HL-60/S4 (cell line): ENCODE measurements at regions not wholly inside any gene's neighbourhood (a gene's known extent, or its start where the extent isn't known, plus 50 kb on each side); places are given as distances from the start of the nearest gene placed in this dataset.
"Not testable (repeated sequence)": the region's sequence is repeated elsewhere in the genome, so short reads cannot be mapped to it uniquely, and the experiment has no call there.

Experiments
- in situ Hi-C: fragments of 300-500 bp; cut with MboI; formaldehyde crosslinking; loops from 2 replicates; pipeline ENCODE4 v1.14.3; 2022; ENCODE audit warnings: low sequenced_read_pairs

GRCh38 chr1:90357995-90358394 lies 359.1 kb downstream of the BARHL2 start:
- in situ Hi-C loops, result no loop called here

- in situ Hi-C loops, result no loop called here
Observed at GRCh38 chr1:90356991-90357390, 360.1 kb downstream of the BARHL2 start.

DNA sequence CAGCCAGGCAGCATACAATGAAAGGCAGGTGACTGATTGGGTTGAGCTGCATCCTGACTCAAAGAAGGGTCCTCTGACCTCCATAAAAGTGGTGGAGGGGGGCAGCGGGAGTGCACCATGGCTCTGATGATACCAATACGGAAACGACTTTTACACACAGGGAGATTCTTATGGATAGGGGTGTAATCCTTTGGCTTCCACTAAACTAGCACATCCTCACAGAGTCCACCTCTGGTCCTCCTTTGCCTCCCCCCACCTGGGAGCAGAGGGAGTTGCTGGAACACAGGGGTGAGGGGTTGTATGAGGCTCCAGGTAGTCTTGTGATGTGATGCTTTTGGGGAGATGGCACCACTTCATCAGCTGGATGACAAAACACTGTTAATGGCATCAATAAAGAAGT lies 361.0 kb downstream of the BARHL2 start:
- in situ Hi-C loops, result no loop called here

DNA sequence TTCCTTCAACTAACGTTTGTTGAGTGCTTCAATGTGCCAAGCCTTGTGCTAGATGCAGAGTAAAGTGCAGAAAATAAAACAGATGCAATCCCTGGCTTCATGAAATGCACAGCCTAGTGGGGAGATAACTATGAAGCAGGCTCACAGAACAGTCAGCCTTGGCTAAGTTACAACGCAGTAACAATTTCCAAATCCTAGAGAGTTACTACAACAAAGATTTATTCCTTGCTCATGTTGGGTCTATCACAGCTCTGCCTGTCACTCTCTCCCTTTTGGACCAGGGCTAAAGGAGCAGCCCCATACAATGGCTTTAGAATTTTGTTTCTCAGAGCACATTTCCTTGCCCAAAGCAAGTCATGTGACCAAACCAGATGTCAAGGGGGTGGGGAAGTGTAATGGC lies 359.8 kb downstream of the ZNF326 start:
- in situ Hi-C loops, result no loop called here

DNA sequence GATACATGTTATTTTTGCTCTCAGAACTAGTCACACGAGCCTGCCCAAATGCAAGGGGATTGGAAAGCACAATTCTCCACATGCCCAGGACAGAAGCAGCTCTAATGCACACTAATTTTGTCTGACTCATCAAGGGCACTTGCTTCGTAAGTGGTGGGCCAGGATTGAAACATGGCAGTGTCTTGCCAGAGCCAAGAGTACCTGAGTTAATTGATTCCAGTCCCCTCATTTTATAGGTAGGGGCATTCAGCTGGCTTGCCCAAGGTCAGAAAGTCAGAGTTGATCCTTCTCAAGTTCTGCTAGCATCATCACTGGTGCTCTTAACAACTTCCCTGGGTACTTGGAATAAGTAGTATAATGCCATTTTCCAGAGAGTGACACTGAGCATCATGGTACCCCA lies 356.1 kb downstream of the ZNF326 start:
- in situ Hi-C loops, result no loop called here

- in situ Hi-C loops, result no loop called here
Observed at GRCh38 chr1:90349510-90349909, 354.6 kb downstream of the ZNF326 start.

DNA sequence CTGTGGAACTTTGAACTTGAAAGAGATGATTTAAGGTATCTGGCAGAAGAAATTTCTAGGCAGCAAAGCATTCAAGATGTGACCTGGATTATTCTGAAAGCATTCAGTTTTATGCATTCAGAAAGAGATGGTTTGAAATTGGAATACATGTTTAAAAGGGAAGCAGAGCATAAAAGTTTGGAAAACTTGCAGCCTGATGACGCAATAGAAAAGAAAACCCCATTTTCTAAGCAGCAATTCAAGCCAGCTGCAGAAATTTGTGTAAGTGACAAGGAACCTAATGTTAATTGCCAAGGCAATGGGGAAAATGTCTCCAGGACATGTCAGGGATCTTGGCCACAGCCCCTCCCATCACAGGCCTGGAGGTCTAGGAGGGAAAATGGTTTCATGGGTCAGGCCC lies 354.0 kb downstream of the ZNF326 start:
- in situ Hi-C loops, result no loop called here

GRCh38 chr1:90348459-90348858 lies 353.5 kb downstream of the ZNF326 start:
- in situ Hi-C loops, result not testable (repeated sequence)

GRCh38 chr1:90347366-90347765 lies 352.5 kb downstream of the ZNF326 start:
- in situ Hi-C loops, result no loop called here

GRCh38 chr1:90346757-90347156 lies 351.8 kb downstream of the ZNF326 start:
- in situ Hi-C loops, result no loop called here

DNA sequence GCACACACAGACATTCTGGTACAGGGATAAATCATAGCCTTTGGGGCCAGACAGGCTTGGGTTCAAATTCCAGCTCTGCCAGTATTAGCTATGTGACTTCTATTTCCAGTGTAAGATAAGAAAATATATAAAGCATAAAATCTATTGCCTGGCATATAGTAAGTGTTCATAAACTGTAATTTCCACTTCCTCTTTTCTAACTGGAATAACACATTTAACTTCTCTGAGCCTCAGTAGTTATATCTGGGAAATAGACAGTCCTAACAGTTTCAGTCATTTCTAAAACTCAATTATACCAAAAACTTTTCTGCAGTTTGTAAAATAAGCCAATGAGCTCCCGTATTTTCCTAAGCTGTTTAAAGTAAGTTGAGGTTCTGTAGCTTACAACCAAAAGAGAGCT lies 351.4 kb downstream of the ZNF326 start:
- in situ Hi-C loops, result no loop called here

DNA sequence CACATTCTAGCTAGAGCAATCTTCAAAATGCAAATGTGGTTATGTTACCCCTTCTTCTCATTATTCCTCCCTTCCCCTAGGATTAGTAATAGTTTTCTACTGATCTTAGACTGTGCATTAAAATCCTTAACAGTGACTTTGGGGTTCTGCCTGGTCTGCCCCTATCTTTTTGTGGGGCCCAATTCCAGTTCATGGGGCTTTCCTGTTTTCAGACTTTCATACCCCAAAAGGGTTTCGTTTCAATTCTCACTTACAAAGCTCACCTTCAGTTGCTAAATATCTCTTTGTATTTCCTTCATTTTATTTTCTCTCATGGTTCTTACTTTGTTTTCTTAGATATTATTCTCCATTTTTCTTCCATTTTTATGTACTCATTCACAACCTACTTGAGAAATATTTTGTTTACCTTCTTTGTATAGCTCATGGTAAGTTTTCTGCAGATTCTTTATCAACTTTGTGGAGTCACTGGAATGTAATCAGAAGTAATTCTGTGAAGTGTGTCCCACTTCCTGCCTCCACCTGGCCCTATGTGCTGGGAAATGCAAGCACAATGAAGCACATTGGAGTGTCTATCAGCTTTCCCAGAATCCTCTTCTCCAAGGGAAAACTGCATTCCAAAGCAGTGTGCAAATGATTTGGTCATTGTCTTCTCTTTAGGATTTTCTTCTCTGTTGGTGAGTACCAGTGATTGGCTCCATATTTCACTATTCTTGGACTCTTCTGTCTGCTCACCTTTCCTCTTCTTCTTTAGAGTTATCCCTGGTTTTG lies 350.2 kb downstream of the ZNF326 start:
- in situ Hi-C loops, result no loop called here

GRCh38 chr1:90341516-90341915 lies 346.6 kb downstream of the ZNF326 start:
- in situ Hi-C loops, result no loop called here

DNA sequence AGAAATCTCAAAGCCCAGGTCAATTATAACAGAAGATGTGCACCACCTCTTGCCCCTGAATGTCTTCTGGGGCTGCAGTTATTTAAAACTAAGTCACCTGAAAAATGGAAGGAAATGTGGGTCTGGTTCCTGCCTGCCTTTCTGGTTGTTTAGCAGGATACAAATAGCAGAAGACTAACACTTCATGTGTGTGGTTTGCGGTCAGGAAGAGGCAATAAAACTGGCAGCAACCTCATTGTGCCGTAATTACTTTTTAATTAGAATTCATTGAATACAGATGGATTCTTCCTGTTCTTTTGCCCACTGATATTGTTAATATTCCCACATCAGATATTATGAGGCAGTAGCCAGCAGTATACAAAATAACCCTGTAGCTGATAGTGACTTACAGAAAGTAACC lies 345.7 kb downstream of the ZNF326 start:
- in situ Hi-C loops, result no loop called here

DNA sequence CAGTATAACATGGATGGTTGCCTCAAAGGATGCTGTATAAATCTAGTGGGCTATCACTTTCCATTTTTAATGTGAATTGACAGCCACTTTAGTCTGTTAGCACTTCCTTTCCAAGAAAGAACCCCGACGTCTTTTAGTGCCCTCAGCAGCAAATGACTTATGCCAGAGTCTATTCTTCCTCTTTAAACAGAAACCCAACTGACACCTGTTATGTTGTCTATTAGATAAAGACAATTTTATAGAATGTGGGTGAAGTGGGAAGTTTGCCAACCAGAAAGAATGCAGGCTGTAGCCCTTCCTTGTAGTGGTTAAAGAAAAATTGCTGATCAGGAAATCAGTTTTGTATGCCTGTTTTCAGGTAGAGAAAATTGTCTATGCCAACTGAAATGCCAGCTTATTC lies 344.9 kb downstream of the ZNF326 start:
- in situ Hi-C loops, result no loop called here

DNA sequence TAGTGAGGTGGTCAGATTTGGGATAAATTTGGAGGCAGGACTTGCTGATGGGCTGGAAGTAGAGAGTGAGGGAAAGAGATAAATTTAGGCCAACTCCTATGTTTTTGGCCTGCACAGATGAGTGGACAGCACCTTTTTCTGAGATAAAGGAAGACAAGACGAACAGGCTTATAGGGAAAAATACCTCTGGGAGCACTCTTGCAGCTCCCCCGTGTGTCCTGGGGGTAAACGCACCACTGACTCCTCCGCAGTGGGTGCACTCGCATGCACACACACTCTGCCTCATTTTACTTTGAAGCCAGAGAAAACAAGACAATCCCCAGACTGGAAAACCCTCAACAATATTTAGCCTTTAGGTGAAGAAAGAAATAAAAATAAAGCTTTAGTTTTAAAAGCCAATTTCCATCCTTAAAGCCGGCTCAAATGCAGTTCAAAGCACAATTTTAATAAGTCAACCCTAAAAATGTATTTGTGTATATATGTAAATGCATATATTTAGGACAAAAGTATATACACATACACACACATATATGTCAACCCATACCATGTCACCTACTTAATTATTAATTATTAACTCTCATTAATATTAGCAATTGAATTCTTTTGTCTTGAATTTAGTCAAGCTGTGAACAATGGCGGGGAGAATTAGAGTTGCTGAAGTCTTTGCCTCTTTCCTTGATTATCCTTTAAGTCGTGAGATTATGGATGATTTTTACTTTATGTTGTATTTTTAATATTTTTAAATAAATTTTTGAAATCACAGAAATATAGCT lies 341.8 kb downstream of the ZNF326 start:
- in situ Hi-C loops, result no loop called here

GRCh38 chr1:90335558-90335957 lies 340.6 kb downstream of the ZNF326 start:
- in situ Hi-C loops, result no loop called here

DNA sequence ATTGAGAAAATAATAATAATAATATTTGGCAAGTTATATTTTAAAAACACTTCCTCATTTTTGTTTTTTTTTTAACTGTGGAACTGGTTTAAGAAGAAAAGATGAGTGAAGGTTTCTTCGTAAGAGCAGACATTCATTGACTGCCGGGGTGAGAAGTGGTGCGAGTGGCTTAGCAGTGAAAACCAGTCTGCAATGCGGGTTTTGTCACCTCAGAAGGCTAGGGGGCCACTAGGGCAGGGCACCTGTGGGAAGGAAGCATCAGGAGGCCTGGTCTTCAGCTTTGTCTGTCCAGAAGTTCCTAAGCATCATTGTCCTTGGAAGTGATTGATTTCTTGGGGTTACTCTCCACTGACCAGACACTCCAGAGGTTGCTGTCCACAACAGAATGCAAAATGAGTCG lies 339.2 kb downstream of the ZNF326 start:
- in situ Hi-C loops, result no loop called here

DNA sequence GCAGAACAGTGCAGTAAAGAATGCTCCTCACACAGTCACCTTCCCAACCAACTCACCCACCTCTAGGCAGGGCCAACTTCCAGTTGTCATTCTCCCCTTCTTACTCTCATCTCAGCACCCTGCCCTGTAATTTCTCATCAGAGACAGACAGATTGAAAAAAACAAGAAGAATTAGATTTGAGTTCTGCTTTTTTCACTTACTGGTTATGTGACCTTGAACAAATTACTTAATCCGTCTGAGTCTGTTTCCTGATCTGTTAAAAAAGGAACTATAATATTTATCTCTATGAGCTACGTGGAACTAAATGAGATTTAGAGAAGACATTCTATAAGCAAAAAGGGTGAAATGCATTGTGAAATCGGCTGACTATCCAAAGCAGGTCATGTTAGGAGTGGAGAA lies 330.3 kb downstream of the ZNF326 start:
- in situ Hi-C loops, result no loop called here

DNA sequence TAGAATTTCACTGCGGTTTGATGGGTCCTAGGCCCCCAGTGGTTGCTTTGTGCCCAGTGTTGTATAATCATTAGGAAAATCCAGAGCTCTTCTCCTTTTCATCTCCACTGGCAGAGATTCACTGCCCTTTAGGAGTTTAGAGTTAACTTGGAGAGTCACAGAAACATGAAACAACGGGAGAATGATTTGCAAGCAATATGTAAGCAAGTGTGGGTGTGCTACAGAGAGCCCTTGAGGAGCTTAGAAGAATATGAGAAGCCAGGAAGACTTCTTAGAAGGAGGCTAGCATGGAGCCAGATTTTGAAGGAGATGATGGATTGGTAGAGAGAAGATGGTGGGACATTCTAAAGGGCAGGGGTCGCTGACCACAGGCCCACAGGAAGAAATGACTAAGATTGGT lies 327.3 kb downstream of the ZNF326 start:
- in situ Hi-C loops, result no loop called here

DNA sequence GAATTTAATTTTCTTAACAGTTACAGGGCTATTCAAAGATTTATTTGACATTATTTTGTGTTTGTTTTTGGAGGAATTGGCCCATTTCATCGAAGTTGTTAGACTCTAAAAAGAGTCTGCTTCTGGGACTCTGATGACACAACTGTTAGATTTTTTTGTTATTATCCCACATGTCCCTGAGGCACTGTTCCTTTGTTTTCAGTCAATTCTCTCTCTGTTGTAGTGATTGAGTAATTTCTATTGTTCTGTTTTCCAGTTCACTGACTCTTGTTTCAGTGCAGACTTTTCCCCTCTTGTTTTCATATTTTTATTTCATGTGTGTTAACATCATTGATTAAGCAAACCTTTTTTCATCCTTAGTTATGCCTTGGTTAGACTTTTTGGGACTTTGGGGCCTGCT lies 325.0 kb downstream of the ZNF326 start:
- in situ Hi-C loops, result no loop called here

GRCh38 chr1:90318431-90318830 lies 323.5 kb downstream of the ZNF326 start:
- in situ Hi-C loops, result no loop called here
